ENCODE measurements at regions not wholly inside any gene's neighbourhood (a gene's known extent, or its start where the extent isn't known, plus 50 kb on each side); places are given as distances from the start of the nearest gene placed in this dataset.

GRCh38 chr4:136505020-136505419 lies 1027.3 kb downstream of the PCDH18 start:
- Histone ChIP-seq H3K4me3 (replicated peaks in 1 of 2; ENCODE audit: low read depth in 1 of 2, low read length in 2 of 2) (no peak overlapping the region), H3K36me3 (ENCODE audit: control insufficient read depth in 1 of 2, insufficient read depth in 2 of 2, low read length in 2 of 2) (no peaks in the 10 kb centered on the region), H3K4me2 (ENCODE audit: low read length) (no peak overlapping the region), H3K9me2 (ENCODE audit: insufficient read depth) (no peaks in the 10 kb centered on the region), H3K4me1 (ENCODE audit: control insufficient read depth in 1 of 2, insufficient read depth in 2 of 2, low read length in 2 of 2) (no peaks in the 10 kb centered on the region), H2AFZ (ENCODE audit: low read depth, low read length, poor library complexity, severe bottlenecking) (no peak overlapping the region), H3K9ac (ENCODE audit: low read length) (no peak overlapping the region), H3K27me3 (ENCODE audit: insufficient read depth, low read length) (no peaks in the 10 kb centered on the region), H3K27ac (ENCODE audit: low read depth, low read length) (no peak overlapping the region), H4K20me1 (ENCODE audit: insufficient read depth) (no peaks in the 10 kb centered on the region), H3K9me3 (ENCODE audit: control insufficient read depth in 1 of 2, insufficient read depth in 1 of 2, low read depth in 1 of 2, low read length in 2 of 2) (no peaks in the 10 kb centered on the region), H3K79me2 (ENCODE audit: insufficient read depth, low read length) (no peaks in the 10 kb centered on the region)
- ChIA-PET POLR2A (no interaction called here), CTCF (no interaction called here), RAD21 (ENCODE audit: low non-redundant PET in 1 of 2, low total read pairs in 2 of 2, uncharacterized antibody in 2 of 2, unreplicated experiment in 2 of 2) (no interaction called here)
- intact Hi-C loops (cut with micrococcal nuclease) = no loop called here
- no peak for DNase-seq (ENCODE audit: low read depth, low spot score)
- no TSS peak for BruUV-seq (replicated peaks)
- no peak for ATAC-seq
- no peak for TF ChIP-seq POLR2A (IDR thresholded peaks at IDR 0.05; ENCODE audit: borderline replicate concordance, extremely low read depth, insufficient read depth, insufficient read length)

DNA sequence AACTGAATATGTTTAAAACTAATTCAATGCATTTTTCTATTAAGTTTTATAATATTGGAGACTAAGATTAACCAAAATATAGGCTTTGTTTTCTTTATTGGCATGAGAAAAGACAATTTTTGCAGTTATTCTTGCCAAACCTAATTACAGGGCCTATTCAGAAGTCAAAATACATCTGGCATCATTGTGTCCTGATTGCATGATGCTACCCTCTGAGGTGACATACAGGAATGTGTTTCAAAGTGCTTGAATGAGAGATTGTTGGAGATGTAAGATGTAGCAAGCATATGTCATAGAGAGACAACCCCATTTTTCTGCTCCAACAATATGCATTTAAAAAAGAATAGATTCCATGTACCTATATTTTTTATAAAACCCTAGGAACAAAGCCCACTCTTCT lies 1036.4 kb downstream of the PCDH18 start:
- Histone ChIP-seq H3K27ac (ENCODE audit: low read depth, low read length) (no peak overlapping the region), H3K4me2 (ENCODE audit: low read length) (no peak overlapping the region), H3K36me3 (ENCODE audit: control insufficient read depth in 1 of 2, insufficient read depth in 2 of 2, low read length in 2 of 2) (no peaks in the 10 kb centered on the region), H3K9ac (ENCODE audit: low read length) (no peak overlapping the region), H3K79me2 (ENCODE audit: insufficient read depth, low read length) (no peaks in the 10 kb centered on the region), H3K4me1 (ENCODE audit: control insufficient read depth in 1 of 2, insufficient read depth in 2 of 2, low read length in 2 of 2) (no peaks in the 10 kb centered on the region), H2AFZ (ENCODE audit: low read depth, low read length, poor library complexity, severe bottlenecking) (no peak overlapping the region), H4K20me1 (ENCODE audit: insufficient read depth) (no peaks in the 10 kb centered on the region), H3K9me2 (ENCODE audit: insufficient read depth) (no peaks in the 10 kb centered on the region), H3K27me3 (ENCODE audit: insufficient read depth, low read length) (no peaks in the 10 kb centered on the region), H3K4me3 (replicated peaks in 1 of 2; ENCODE audit: low read depth in 1 of 2, low read length in 2 of 2) (no peak overlapping the region), H3K9me3 (ENCODE audit: control insufficient read depth in 1 of 2, insufficient read depth in 1 of 2, low read depth in 1 of 2, low read length in 2 of 2) (no peaks in the 10 kb centered on the region)
- DNase-seq (ENCODE audit: low read depth, low spot score) (no peak), ATAC-seq (no peak)
- TF ChIP-seq ELF1 (IDR thresholded peaks at IDR 0.05; ENCODE audit: borderline replicate concordance, low read depth) = no peak
- no peak for TF ChIP-seq POLR2A (IDR thresholded peaks at IDR 0.05; ENCODE audit: borderline replicate concordance, extremely low read depth, insufficient read depth, insufficient read length)
- no peak for TF ChIP-seq RAD21 (IDR thresholded peaks at IDR 0.05; ENCODE audit: low read depth)
- no peak for TF ChIP-seq EZH2phosphoT487 (IDR thresholded peaks at IDR 0.05; ENCODE audit: borderline replicate concordance)
- no peak for TF ChIP-seq CEBPB (IDR thresholded peaks at IDR 0.05; ENCODE audit: low read depth)
- no peak for TF ChIP-seq ZFX (IDR thresholded peaks at IDR 0.05)
- no peak for TF ChIP-seq FOSL1 (IDR thresholded peaks at IDR 0.05; ENCODE audit: low read depth)
- no peak for TF ChIP-seq YY1 (IDR thresholded peaks at IDR 0.05; ENCODE audit: extremely low read depth, insufficient replicate concordance, low read depth, low read length)
- TF ChIP-seq, protein P1, sequence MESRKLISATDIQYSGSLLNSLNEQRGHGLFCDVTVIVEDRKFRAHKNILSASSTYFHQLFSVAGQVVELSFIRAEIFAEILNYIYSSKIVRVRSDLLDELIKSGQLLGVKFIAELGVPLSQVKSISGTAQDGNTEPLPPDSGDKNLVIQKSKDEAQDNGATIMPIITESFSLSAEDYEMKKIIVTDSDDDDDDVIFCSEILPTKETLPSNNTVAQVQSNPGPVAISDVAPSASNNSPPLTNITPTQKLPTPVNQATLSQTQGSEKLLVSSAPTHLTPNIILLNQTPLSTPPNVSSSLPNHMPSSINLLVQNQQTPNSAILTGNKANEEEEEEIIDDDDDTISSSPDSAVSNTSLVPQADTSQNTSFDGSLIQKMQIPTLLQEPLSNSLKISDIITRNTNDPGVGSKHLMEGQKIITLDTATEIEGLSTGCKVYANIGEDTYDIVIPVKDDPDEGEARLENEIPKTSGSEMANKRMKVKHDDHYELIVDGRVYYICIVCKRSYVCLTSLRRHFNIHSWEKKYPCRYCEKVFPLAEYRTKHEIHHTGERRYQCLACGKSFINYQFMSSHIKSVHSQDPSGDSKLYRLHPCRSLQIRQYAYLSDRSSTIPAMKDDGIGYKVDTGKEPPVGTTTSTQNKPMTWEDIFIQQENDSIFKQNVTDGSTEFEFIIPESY (IDR thresholded peaks at IDR 0.05; ENCODE audit: extremely low read depth, insufficient replicate concordance, low read length) = no peak
- TF ChIP-seq CBX3 (IDR thresholded peaks at IDR 0.05; ENCODE audit: low read depth) = no peak
- no peak for TF ChIP-seq SIN3A (IDR thresholded peaks at IDR 0.05; ENCODE audit: low read depth)
- no peak for TF ChIP-seq SRF (IDR thresholded peaks at IDR 0.05; ENCODE audit: low read depth)
- no peak for TF ChIP-seq TCF7L2 (IDR thresholded peaks at IDR 0.05; ENCODE audit: borderline replicate concordance, extremely low read depth, insufficient read depth, insufficient read length)
- no peak for TF ChIP-seq SP1 (IDR thresholded peaks at IDR 0.05; ENCODE audit: low read depth)
- no peak for TF ChIP-seq POLR2AphosphoS5 (IDR thresholded peaks at IDR 0.05; ENCODE audit: low read depth, low read length)
- TF ChIP-seq, protein P2, sequence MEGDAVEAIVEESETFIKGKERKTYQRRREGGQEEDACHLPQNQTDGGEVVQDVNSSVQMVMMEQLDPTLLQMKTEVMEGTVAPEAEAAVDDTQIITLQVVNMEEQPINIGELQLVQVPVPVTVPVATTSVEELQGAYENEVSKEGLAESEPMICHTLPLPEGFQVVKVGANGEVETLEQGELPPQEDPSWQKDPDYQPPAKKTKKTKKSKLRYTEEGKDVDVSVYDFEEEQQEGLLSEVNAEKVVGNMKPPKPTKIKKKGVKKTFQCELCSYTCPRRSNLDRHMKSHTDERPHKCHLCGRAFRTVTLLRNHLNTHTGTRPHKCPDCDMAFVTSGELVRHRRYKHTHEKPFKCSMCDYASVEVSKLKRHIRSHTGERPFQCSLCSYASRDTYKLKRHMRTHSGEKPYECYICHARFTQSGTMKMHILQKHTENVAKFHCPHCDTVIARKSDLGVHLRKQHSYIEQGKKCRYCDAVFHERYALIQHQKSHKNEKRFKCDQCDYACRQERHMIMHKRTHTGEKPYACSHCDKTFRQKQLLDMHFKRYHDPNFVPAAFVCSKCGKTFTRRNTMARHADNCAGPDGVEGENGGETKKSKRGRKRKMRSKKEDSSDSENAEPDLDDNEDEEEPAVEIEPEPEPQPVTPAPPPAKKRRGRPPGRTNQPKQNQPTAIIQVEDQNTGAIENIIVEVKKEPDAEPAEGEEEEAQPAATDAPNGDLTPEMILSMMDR (IDR thresholded peaks at IDR 0.05 in 2 of 3, conservative IDR thresholded peaks at IDR 0.05 in 1 of 3; ENCODE audit: borderline replicate concordance in 1 of 3, insufficient read depth in 1 of 3, low read depth in 2 of 3, low read length in 2 of 3) = no peak
- TF ChIP-seq EZH2 (IDR thresholded peaks at IDR 0.05) = no peak
- TF ChIP-seq MAX (IDR thresholded peaks at IDR 0.05) = no peak
- TF ChIP-seq, protein P3, sequence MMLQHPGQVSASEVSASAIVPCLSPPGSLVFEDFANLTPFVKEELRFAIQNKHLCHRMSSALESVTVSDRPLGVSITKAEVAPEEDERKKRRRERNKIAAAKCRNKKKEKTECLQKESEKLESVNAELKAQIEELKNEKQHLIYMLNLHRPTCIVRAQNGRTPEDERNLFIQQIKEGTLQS (IDR thresholded peaks at IDR 0.05) = no peak
- ChIA-PET RAD21 (ENCODE audit: low non-redundant PET in 1 of 2, low total read pairs in 2 of 2, uncharacterized antibody in 2 of 2, unreplicated experiment in 2 of 2) (no interaction called here), CTCF (no interaction called here), POLR2A (no interaction called here)
- BruUV-seq (replicated peaks) = no TSS peak
- intact Hi-C loops (cut with micrococcal nuclease) = no loop called here

All from HCT116 (cell line).